ENCODE measurements at regions not wholly inside any gene's neighbourhood (a gene's known extent, or its start where the extent isn't known, plus 50 kb on each side); places are given as distances from the start of the nearest gene placed in this dataset.
"Not testable (repeated sequence)": the region's sequence is repeated elsewhere in the genome, so short reads cannot be mapped to it uniquely, and the experiment has no call there.

DNA sequence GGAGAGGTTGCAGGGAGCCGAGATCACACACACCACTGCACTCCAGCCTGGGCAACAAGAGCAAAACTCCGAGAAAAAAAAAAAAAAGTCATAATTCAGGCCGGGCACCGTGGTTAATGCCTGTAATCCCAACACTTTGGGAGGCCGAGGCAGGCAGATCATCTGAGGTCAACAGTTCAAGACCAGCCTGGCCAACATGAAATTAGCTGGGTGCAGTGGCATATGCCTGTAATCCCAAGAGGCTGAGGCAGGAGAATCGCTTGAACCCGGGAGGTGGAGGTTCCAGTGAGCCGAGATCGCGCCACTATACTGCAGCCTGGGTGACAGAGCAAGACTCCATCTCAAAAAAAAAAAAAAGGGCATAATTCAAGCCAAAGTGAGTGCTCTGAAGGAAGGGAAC, 50.8 kb upstream of the SEC14L1 start:
- H3K9me3 ChIP-seq (ENCODE audit: control insufficient read depth, low read length); H3K4me3 ChIP-seq (ENCODE audit: low read length); H3K27me3 ChIP-seq (ENCODE audit: control insufficient read depth, insufficient read depth, low read length); H3K9ac ChIP-seq (ENCODE audit: low read length): not testable (repeated sequence)
- peaks cover 13% of the 10 kb centered on the region for H3K36me3 ChIP-seq (ENCODE audit: control insufficient read depth, insufficient read depth, low read length)
- peaks cover 21% of the 10 kb centered on the region for H3K4me1 ChIP-seq (ENCODE audit: control insufficient read depth, insufficient read depth, low read length)

DNA sequence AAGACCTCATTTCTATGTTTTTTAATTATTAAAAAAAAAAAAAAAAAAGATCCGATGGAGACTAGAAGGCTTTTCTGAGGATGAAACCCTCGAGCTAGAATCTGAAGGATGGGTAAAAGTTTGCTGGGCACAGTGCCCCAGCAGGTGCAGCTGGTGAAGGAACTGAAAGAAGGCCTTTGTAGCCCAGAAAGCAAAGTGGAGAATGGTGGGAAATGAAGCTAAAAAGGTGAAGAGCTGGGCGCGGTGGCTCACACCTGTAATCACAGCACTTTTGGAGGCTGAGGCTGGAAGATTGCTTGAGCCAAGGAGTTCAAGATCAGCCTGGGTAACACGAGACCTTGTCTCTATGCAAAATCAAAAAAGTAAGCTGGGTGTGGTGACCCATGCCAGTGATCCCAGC, 50.3 kb upstream of the SEC14L1 start:
- no peaks in the 10 kb centered on the region for H3K9me3 ChIP-seq (ENCODE audit: control insufficient read depth, low read length)
- peaks cover 21% of the 10 kb centered on the region for H3K4me1 ChIP-seq (ENCODE audit: control insufficient read depth, insufficient read depth, low read length)
- H3K36me3 ChIP-seq (ENCODE audit: control insufficient read depth, insufficient read depth, low read length) = peaks cover 13% of the 10 kb centered on the region
- H3K9ac ChIP-seq (ENCODE audit: low read length) = no peak overlapping the region
- no peaks in the 10 kb centered on the region for H3K27me3 ChIP-seq (ENCODE audit: control insufficient read depth, insufficient read depth, low read length)
- H3K4me3 ChIP-seq (ENCODE audit: low read length) = no peak overlapping the region

Data from mucosa of stomach (tissue), 1 donor.